ENCODE measurements at regions not wholly inside any gene's neighbourhood (a gene's known extent, or its start where the extent isn't known, plus 50 kb on each side); places are given as distances from the start of the nearest gene placed in this dataset.

DNA sequence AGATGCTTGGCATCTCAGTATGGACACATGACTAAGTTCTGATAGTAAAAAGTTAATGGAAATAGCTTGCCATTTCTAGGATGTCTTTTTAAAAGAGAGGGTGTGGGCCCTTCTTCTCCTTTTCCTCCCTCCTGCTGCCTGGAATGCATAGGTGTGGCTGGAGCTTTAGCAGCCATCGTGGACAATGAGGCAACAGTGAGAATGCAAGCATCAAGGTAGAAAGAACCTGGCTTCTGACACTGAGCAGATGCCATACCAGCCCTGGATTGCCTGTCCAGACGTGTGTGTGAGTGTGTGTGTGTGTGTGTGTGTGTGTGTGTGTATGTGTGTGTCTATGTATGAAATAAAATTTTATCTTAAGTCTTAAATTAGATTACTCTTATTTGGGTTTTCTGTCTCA, 660.1 kb downstream of the XIRP2 start:
- H3K4me3 ChIP-seq (ENCODE audit: low read depth in 2 of 2, low read length in 1 of 2), result no peak overlapping the region
- no peaks in the 10 kb centered on the region for H3K79me2 ChIP-seq (ENCODE audit: insufficient read depth)
- no peak for DNase-seq
- no peak overlapping the region for H3K27ac ChIP-seq (ENCODE audit: low read depth in 2 of 2, low read length in 1 of 2)
- ChIA-PET CTCF (no interaction called here), POLR2A (no interaction called here)
- no peaks in the 10 kb centered on the region for H3K27me3 ChIP-seq (ENCODE audit: insufficient read depth)
- no peak overlapping the region for H3K4me2 ChIP-seq
- no peaks in the 10 kb centered on the region for H3K9me3 ChIP-seq
- no peaks in the 10 kb centered on the region for H3K36me3 ChIP-seq (replicated peaks in 1 of 2; ENCODE audit: control insufficient read depth in 1 of 2, insufficient read depth in 2 of 2, low read length in 1 of 2)
- peaks cover 0 to 11% of the 10 kb centered on the region in 2 experiments; a peak in 2 of 4 replicates for H3K4me1 ChIP-seq (ENCODE audit: control insufficient read depth in 1 of 2, insufficient read depth in 2 of 2, low read depth in 1 of 2, low read length in 1 of 2)
- no peak for TF ChIP-seq FOXM1 (IDR thresholded peaks at IDR 0.05; ENCODE audit: low read depth)
- TF ChIP-seq JUND (IDR thresholded peaks at IDR 0.05), result no peak
- TF ChIP-seq CHD2 (IDR thresholded peaks at IDR 0.05; ENCODE audit: low read length, partially characterized antibody), result no peak
- TF ChIP-seq, protein P1, sequence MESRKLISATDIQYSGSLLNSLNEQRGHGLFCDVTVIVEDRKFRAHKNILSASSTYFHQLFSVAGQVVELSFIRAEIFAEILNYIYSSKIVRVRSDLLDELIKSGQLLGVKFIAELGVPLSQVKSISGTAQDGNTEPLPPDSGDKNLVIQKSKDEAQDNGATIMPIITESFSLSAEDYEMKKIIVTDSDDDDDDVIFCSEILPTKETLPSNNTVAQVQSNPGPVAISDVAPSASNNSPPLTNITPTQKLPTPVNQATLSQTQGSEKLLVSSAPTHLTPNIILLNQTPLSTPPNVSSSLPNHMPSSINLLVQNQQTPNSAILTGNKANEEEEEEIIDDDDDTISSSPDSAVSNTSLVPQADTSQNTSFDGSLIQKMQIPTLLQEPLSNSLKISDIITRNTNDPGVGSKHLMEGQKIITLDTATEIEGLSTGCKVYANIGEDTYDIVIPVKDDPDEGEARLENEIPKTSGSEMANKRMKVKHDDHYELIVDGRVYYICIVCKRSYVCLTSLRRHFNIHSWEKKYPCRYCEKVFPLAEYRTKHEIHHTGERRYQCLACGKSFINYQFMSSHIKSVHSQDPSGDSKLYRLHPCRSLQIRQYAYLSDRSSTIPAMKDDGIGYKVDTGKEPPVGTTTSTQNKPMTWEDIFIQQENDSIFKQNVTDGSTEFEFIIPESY (IDR thresholded peaks at IDR 0.05; ENCODE audit: borderline replicate concordance, low read depth), result no peak
- TF ChIP-seq, protein P2, sequence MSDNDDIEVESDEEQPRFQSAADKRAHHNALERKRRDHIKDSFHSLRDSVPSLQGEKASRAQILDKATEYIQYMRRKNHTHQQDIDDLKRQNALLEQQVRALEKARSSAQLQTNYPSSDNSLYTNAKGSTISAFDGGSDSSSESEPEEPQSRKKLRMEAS (IDR thresholded peaks at IDR 0.05; ENCODE audit: low read depth), result no peak
- no peak for TF ChIP-seq TCF12 (IDR thresholded peaks at IDR 0.05)
- TF ChIP-seq, protein P3, sequence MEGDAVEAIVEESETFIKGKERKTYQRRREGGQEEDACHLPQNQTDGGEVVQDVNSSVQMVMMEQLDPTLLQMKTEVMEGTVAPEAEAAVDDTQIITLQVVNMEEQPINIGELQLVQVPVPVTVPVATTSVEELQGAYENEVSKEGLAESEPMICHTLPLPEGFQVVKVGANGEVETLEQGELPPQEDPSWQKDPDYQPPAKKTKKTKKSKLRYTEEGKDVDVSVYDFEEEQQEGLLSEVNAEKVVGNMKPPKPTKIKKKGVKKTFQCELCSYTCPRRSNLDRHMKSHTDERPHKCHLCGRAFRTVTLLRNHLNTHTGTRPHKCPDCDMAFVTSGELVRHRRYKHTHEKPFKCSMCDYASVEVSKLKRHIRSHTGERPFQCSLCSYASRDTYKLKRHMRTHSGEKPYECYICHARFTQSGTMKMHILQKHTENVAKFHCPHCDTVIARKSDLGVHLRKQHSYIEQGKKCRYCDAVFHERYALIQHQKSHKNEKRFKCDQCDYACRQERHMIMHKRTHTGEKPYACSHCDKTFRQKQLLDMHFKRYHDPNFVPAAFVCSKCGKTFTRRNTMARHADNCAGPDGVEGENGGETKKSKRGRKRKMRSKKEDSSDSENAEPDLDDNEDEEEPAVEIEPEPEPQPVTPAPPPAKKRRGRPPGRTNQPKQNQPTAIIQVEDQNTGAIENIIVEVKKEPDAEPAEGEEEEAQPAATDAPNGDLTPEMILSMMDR (IDR thresholded peaks at IDR 0.05), result no peak
- TF ChIP-seq, protein P4, sequence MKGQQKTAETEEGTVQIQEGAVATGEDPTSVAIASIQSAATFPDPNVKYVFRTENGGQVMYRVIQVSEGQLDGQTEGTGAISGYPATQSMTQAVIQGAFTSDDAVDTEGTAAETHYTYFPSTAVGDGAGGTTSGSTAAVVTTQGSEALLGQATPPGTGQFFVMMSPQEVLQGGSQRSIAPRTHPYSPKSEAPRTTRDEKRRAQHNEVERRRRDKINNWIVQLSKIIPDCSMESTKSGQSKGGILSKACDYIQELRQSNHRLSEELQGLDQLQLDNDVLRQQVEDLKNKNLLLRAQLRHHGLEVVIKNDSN (IDR thresholded peaks at IDR 0.05; ENCODE audit: borderline replicate concordance, low read depth), result no peak
- TF ChIP-seq RAD21 (IDR thresholded peaks at IDR 0.05; ENCODE audit: low read length), result no peak
- TF ChIP-seq, protein P5, sequence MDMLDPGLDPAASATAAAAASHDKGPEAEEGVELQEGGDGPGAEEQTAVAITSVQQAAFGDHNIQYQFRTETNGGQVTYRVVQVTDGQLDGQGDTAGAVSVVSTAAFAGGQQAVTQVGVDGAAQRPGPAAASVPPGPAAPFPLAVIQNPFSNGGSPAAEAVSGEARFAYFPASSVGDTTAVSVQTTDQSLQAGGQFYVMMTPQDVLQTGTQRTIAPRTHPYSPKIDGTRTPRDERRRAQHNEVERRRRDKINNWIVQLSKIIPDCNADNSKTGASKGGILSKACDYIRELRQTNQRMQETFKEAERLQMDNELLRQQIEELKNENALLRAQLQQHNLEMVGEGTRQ (IDR thresholded peaks at IDR 0.05; ENCODE audit: borderline replicate concordance, low read depth, low read length), result no peak
- no peak for TF ChIP-seq POLR2AphosphoS5 (IDR thresholded peaks at IDR 0.05; ENCODE audit: low read depth, low read length)
- TF ChIP-seq NFIC (IDR thresholded peaks at IDR 0.05; ENCODE audit: borderline replicate concordance), result no peak
- TF ChIP-seq, protein P6, sequence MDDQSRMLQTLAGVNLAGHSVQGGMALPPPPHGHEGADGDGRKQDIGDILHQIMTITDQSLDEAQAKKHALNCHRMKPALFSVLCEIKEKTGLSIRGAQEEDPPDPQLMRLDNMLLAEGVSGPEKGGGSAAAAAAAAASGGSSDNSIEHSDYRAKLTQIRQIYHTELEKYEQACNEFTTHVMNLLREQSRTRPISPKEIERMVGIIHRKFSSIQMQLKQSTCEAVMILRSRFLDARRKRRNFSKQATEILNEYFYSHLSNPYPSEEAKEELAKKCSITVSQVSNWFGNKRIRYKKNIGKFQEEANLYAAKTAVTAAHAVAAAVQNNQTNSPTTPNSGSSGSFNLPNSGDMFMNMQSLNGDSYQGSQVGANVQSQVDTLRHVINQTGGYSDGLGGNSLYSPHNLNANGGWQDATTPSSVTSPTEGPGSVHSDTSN (IDR thresholded peaks at IDR 0.05), result no peak
- no peak for TF ChIP-seq YY1 (IDR thresholded peaks at IDR 0.05; ENCODE audit: low read depth)
- TF ChIP-seq FOSL2 (IDR thresholded peaks at IDR 0.05; ENCODE audit: borderline replicate concordance, low read depth), result no peak
- TF ChIP-seq MEF2A (IDR thresholded peaks at IDR 0.05; ENCODE audit: borderline replicate concordance, low read depth), result no peak
- no peak for TF ChIP-seq SIN3A (IDR thresholded peaks at IDR 0.05; ENCODE audit: borderline replicate concordance, low read depth, low read length)
- H4K20me1 ChIP-seq (ENCODE audit: insufficient read depth), result no peaks in the 10 kb centered on the region
- no peak overlapping the region for H3K9ac ChIP-seq
- no peaks in the 10 kb centered on the region for H3F3A ChIP-seq (replicated peaks; ENCODE audit: insufficient read depth)
- H3K9me2 ChIP-seq, result no peaks in the 10 kb centered on the region
- WGBS (ENCODE audit: low lambda C conversion rate), result 43% methylated on average over 2 of the region's 2 CpGs
- no peak overlapping the region for H2AFZ ChIP-seq (ENCODE audit: low read depth)

Data from SK-N-SH (cell line).